H1 (cell line): ENCODE measurements at regions not wholly inside any gene's neighbourhood (a gene's known extent, or its start where the extent isn't known, plus 50 kb on each side); places are given as distances from the start of the nearest gene placed in this dataset.

Experiments
- CTCF ChIA-PET: fragments of 300-600 bp; sonication (Branson Sonifier 250); formaldehyde crosslinking; loops from one replicate; lab custom pipeline; 2021; ENCODE audit not compliant: partially characterized antibody; lab: Charles Lee
- POLR2A ChIA-PET: fragments of 300-600 bp; sonication (Branson Sonifier 250); formaldehyde crosslinking; loops from one replicate; lab custom pipeline; 2021; ENCODE audit warnings: inconsistent platforms; ENCODE audit not compliant: partially characterized antibody; lab: Charles Lee
- DNase-seq, 2 experiments: peaks; one replicate each; pipeline versions ENCODE4 v3.0.0 to v3.0.0-alpha.2; 2010 to 2022; ENCODE audit warnings: low spot score in 2 of 2, low read depth in 1 of 2, mixed read lengths in 1 of 2
- FAIRE-seq: peaks from 2 replicates; lab custom pipeline; 2011; peaks lifted over from hg19 to GRCh38; lab: Jason Lieb, UNC
- H2AFZ ChIP-seq: 2 replicates; pipeline ENCODE4 v1.8.1; 2012; ENCODE audit warnings: low read length, inconsistent platforms
- H2AK5ac ChIP-seq: 2 replicates; pipeline ENCODE4 v1.6.1; 2013; ENCODE audit warnings: low read depth, low read length
- H2BK120ac ChIP-seq: replicated peaks from 2 replicates; pipeline ENCODE3; 2013; ENCODE audit warnings: low read depth, low read length, inconsistent platforms
- H2BK12ac ChIP-seq: 2 replicates; pipeline ENCODE4 v1.6.1; 2013; ENCODE audit warnings: low read depth, low read length
- H2BK15ac ChIP-seq: 2 replicates; pipeline ENCODE4 v1.6.1; 2013; ENCODE audit warnings: low read length
- H2BK20ac ChIP-seq: 2 replicates; pipeline ENCODE4 v1.6.1; 2013; ENCODE audit warnings: low read length
- H2BK5ac ChIP-seq: 2 replicates; pipeline ENCODE4 v1.6.1; 2013; ENCODE audit warnings: low read depth, low read length
- H3K14ac ChIP-seq: 2 replicates; pipeline ENCODE4 v1.6.1; 2013; ENCODE audit warnings: inconsistent platforms; ENCODE audit not compliant: insufficient read length
- H3K18ac ChIP-seq: 2 replicates; pipeline ENCODE4 v1.6.1; 2013; ENCODE audit warnings: low read length; ENCODE audit errors: extremely low read depth
- H3K23ac ChIP-seq: 2 replicates; pipeline ENCODE4 v1.6.1; 2013; ENCODE audit warnings: inconsistent platforms; ENCODE audit not compliant: insufficient read length
- H3K23me2 ChIP-seq: 2 replicates; pipeline ENCODE4 v1.6.1; 2013; ENCODE audit warnings: low read depth, low read length
- H3K27ac ChIP-seq: 2 replicates; pipeline ENCODE4 v1.6.1; 2011; ENCODE audit warnings: low read depth, low read length, inconsistent platforms
- H3K27me3 ChIP-seq, 4 experiments: replicated peaks in 1 of 4; 1 replicate in 1 of 4; 2 replicates in 3 of 4; pipeline versions ENCODE4 v1.6.1 to v1.8.1; 2011 to 2013; ENCODE audit warnings: low read length in 3 of 4, mild to moderate bottlenecking in 3 of 4, inconsistent platforms in 2 of 4, mixed read lengths in 2 of 4, moderate library complexity in 1 of 4; ENCODE audit not compliant: control insufficient read depth in 3 of 4, insufficient read depth in 3 of 4; ENCODE audit errors: extremely low read depth in 1 of 4
- H3K36me3 ChIP-seq, 4 experiments: 2 replicates each; pipeline versions ENCODE4 v1.6.1 to v1.8.1; 2011 to 2013; ENCODE audit warnings: mild to moderate bottlenecking in 4 of 4, low read length in 3 of 4, moderate library complexity in 2 of 4, control low read depth in 1 of 4, inconsistent platforms in 1 of 4; ENCODE audit not compliant: insufficient read depth in 4 of 4, control insufficient read depth in 2 of 4
- H3K4ac ChIP-seq: replicated peaks from 2 replicates; pipeline ENCODE3; 2013; ENCODE audit warnings: low read length, low read depth, mixed read lengths, inconsistent platforms; ENCODE audit not compliant: insufficient read length
- H3K4me1 ChIP-seq, 4 experiments: replicated peaks in 1 of 4; 1 replicate in 1 of 4; 2 replicates in 3 of 4; pipeline versions ENCODE4 v1.6.1 to v1.8.1; 2011 to 2013; ENCODE audit warnings: low read length in 3 of 4, inconsistent platforms in 2 of 4, mixed read lengths in 1 of 4; ENCODE audit not compliant: insufficient read depth in 4 of 4, control insufficient read depth in 3 of 4
- H3K4me2 ChIP-seq, 2 experiments: 2 replicates each; pipeline versions ENCODE4 v1.6.1 to v1.8.1; 2011 to 2013; ENCODE audit warnings: low read depth in 2 of 2, low read length in 2 of 2, control low read depth in 1 of 2, inconsistent platforms in 1 of 2, mild to moderate bottlenecking in 1 of 2; ENCODE audit not compliant: insufficient read depth in 1 of 2
- H3K4me3 ChIP-seq, 4 experiments: fragments of 200-600, 300-600 bp in 1 of 4; sonication (generic), shearing (Covaris generic), sonication (Bioruptor Twin) in 1 of 4; 2 replicates each; pipeline versions ENCODE4 v1.5.1 to v1.8.1; 2011 to 2016; ENCODE audit warnings: low read length in 4 of 4, low read depth in 3 of 4, control low read depth in 2 of 4, inconsistent platforms in 2 of 4, mild to moderate bottlenecking in 2 of 4, mixed read lengths in 1 of 4, moderate library complexity in 1 of 4; ENCODE audit not compliant: insufficient read depth in 2 of 4; ENCODE audit errors: extremely low read depth in 1 of 4
- H3K56ac ChIP-seq: replicated peaks from 2 replicates; pipeline ENCODE3; 2013; ENCODE audit warnings: low read depth, mild to moderate bottlenecking, mixed read lengths, low read length, inconsistent platforms; ENCODE audit not compliant: insufficient read length
- H3K79me1 ChIP-seq: 2 replicates; pipeline ENCODE4 v1.6.1; 2013; ENCODE audit warnings: low read depth, low read length, control low read depth
- H3K79me2 ChIP-seq, 2 experiments: 2 replicates each; pipeline versions ENCODE4 v1.6.1 to v1.8.1; 2012 to 2013; ENCODE audit warnings: low read length in 2 of 2, mild to moderate bottlenecking in 2 of 2, inconsistent platforms in 1 of 2; ENCODE audit not compliant: insufficient read depth in 2 of 2, control insufficient read depth in 1 of 2
- H3K9ac ChIP-seq, 4 experiments: replicated peaks in 1 of 4; 1 replicate in 1 of 4; 2 replicates in 3 of 4; pipeline versions ENCODE4 v1.6.1 to v1.8.1; 2011 to 2013; ENCODE audit warnings: low read depth in 3 of 4, low read length in 3 of 4, control low read depth in 2 of 4, mild to moderate bottlenecking in 2 of 4, moderate library complexity in 2 of 4, inconsistent platforms in 1 of 4; ENCODE audit errors: extremely low read depth in 1 of 4
- H3K9me3 ChIP-seq, 2 experiments: 2 replicates each; pipeline versions ENCODE4 v1.6.1 to v1.8.1; 2012 to 2013; ENCODE audit warnings: mild to moderate bottlenecking in 2 of 2, moderate library complexity in 2 of 2, control low read depth in 1 of 2, inconsistent platforms in 1 of 2, low read depth in 1 of 2, low read length in 1 of 2, mixed read lengths in 1 of 2; ENCODE audit not compliant: insufficient read depth in 2 of 2
- H4K20me1 ChIP-seq, 2 experiments: replicated peaks in 1 of 2; 2 replicates each; pipeline versions ENCODE3 to v1.8.1; 2011 to 2013; ENCODE audit warnings: inconsistent platforms in 2 of 2, low read length in 2 of 2, mild to moderate bottlenecking in 1 of 2; ENCODE audit not compliant: insufficient read depth in 2 of 2, control insufficient read depth in 1 of 2
- H4K5ac ChIP-seq: 2 replicates; pipeline ENCODE4 v1.6.1; 2013; ENCODE audit warnings: low read length, low read depth, mixed read lengths, inconsistent platforms; ENCODE audit not compliant: insufficient read length
- H4K8ac ChIP-seq: 2 replicates; pipeline ENCODE4 v1.8.0; 2013; ENCODE audit warnings: mild to moderate bottlenecking, moderate library complexity, low read length, inconsistent platforms; ENCODE audit not compliant: insufficient read depth; ENCODE audit errors: extremely low read depth
- H4K91ac ChIP-seq: replicated peaks from 2 replicates; pipeline ENCODE3; 2013; ENCODE audit warnings: low read length, mixed read lengths, inconsistent platforms; ENCODE audit not compliant: insufficient read length
- ASH2L ChIP-seq: fragments of 200-600, 300-600 bp; sonication (generic); IDR thresholded peaks from one replicate; pipeline ENCODE4 v1.7.1; 2017; ENCODE audit warnings: low read length
- BCL11A ChIP-seq, 2 experiments: IDR thresholded peaks; one replicate each; pipeline ENCODE4 v1.6.1; 2011; ENCODE audit warnings: low read depth in 2 of 2, low read length in 2 of 2, mild to moderate bottlenecking in 2 of 2
- CTCF ChIP-seq, 3 experiments: IDR thresholded peaks; 1 replicate in 2 of 3; 2 replicates in 1 of 3; pipeline versions ENCODE4 v1.5.1 to v1.6.1; 2011; ENCODE audit warnings: low read length in 3 of 3, mild to moderate bottlenecking in 3 of 3, inconsistent platforms in 2 of 3, low read depth in 1 of 3, moderate library complexity in 1 of 3; ENCODE audit not compliant: insufficient read depth in 1 of 3; ENCODE audit errors: control extremely low read depth in 1 of 3
- HDAC2 ChIP-seq, 2 experiments: fragments of 300-600 bp in 1 of 2; sonication (generic) in 1 of 2; IDR thresholded peaks; 2 replicates each; pipeline ENCODE4 v1.6.1; 2011 to 2012; ENCODE audit warnings: low read depth in 2 of 2, low read length in 2 of 2, mild to moderate bottlenecking in 2 of 2, moderate library complexity in 2 of 2, borderline replicate concordance in 1 of 2, inconsistent platforms in 1 of 2
- NRF1 ChIP-seq: IDR thresholded peaks from 2 replicates; pipeline ENCODE4 v1.6.1; 2011; ENCODE audit warnings: mild to moderate bottlenecking, low read depth, low read length, improper control_type of control experiment
- POU5F1 ChIP-seq: IDR thresholded peaks from 2 replicates; pipeline ENCODE4 v1.6.1; 2011; ENCODE audit warnings: low read depth, mild to moderate bottlenecking, low read length, moderate library complexity
- SIRT6 ChIP-seq: IDR thresholded peaks from one replicate; pipeline ENCODE4 v1.7.1; 2012; ENCODE audit warnings: low read length, inconsistent platforms
- TEAD4 ChIP-seq: IDR thresholded peaks from 2 replicates; pipeline ENCODE4 v1.6.1; 2012; ENCODE audit warnings: low read depth, low read length, inconsistent platforms, mixed read lengths
- WGBS, 2 experiments: shearing (Covaris generic) in 1 of 2; methylation state at CpG; one replicate each; pipeline versions ENCODE4 v1.1.6 to v1.1.7; 2013 to 2015; ENCODE audit warnings: low lambda C conversion rate in 2 of 2, mixed read lengths in 2 of 2, inconsistent platforms in 1 of 2, low coverage in 1 of 2, missing lambda C conversion rate in 1 of 2; ENCODE audit not compliant: insufficient replicate concordance in 2 of 2, insufficient coverage in 1 of 2, insufficient read length in 1 of 2; ENCODE audit errors: extremely low coverage in 1 of 2, missing lambda C conversion rate in 1 of 2; 5-methylcytosine and 5-hydroxymethylcytosine counted together

GRCh38 chr9:115642285-115642684, 511.3 kb upstream of the PAPPA start:
- Histone ChIP-seq H3K23ac (no peak overlapping the region), H2BK15ac (no peak overlapping the region), H3K27me3 (no peaks in the 10 kb centered on the region), H3K9me3 (no peaks in the 10 kb centered on the region), H3K23me2 (no peaks in the 10 kb centered on the region), H2BK12ac (no peak overlapping the region), H2BK20ac (no peak overlapping the region), H3K36me3 (no peaks in the 10 kb centered on the region), H4K8ac (no peak overlapping the region), H3K14ac (no peak overlapping the region), H4K91ac (no peak overlapping the region), H2BK120ac (no peak overlapping the region), H3K79me1 (no peaks in the 10 kb centered on the region), H3K56ac (no peak overlapping the region), H3K79me2 (no peaks in the 10 kb centered on the region), H3K4me2 (no peak overlapping the region), H2BK5ac (no peak overlapping the region), H3K27ac (no peak overlapping the region), H3K4me3 (no peak overlapping the region), H3K4ac (no peak overlapping the region), H3K18ac (no peak overlapping the region), H4K5ac (no peak overlapping the region), H2AK5ac (no peak overlapping the region), H2AFZ (no peak overlapping the region), H3K4me1 (no peaks in the 10 kb centered on the region), H3K9ac (no peak overlapping the region), H4K20me1 (no peaks in the 10 kb centered on the region)
- POLR2A ChIA-PET = no interaction called here
- CTCF ChIA-PET = interaction anchor here (1.2 to 4.2 kb wide), 4 partner anchors 9 to 49 kb away, joined by 3 to 14 read pairs (median 5); no protein-coding TSS in a partner anchor
- 67% methylated on average over 1 of the region's 1 CpG; no CpG with 5 or more reads in 1 of the 2 experiments for WGBS, 2 experiments
- no peak for FAIRE-seq
- no peak for DNase-seq
- TF ChIP-seq ASH2L (no peak), HDAC2 (IDR thresholded peaks at IDR 0.05; ENCODE audit: borderline replicate concordance in 1 of 2, low read depth in 2 of 2, low read length in 2 of 2) (no peak), TEAD4 (no peak), BCL11A (IDR thresholded peaks at IDR 0.05; ENCODE audit: low read depth in 2 of 2, low read length in 2 of 2) (no peak), NRF1 (no peak), SIRT6 (no peak), POU5F1 (no peak), CTCF (IDR thresholded peaks at IDR 0.05; ENCODE audit: control extremely low read depth in 1 of 3, insufficient read depth in 1 of 3, low read depth in 1 of 3, low read length in 3 of 3) (no peak)
